ENCODE measurements at regions not wholly inside any gene's neighbourhood (a gene's known extent, or its start where the extent isn't known, plus 50 kb on each side); places are given as distances from the start of the nearest gene placed in this dataset.

DNA sequence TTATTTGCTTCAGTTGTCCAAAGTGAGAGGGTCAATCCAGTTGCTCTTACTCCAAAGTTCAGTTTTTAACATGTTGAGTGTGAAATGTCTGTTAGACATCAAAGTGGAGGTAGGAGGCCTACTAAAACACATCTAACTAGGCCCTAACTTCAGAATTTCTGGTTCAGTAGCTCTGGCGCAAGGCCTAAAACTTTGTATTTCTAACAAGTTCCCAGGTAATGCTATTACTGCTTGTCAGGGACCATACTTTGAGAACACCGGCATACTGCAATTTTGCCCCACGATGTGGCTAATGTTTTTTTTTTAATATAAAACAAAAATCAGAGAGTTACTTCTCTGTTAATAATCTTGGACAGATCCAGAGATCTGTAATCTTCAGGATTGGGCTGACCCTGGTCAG lies 72.4 kb upstream of the LRRC55 start:
- TF ChIP-seq, protein P1, sequence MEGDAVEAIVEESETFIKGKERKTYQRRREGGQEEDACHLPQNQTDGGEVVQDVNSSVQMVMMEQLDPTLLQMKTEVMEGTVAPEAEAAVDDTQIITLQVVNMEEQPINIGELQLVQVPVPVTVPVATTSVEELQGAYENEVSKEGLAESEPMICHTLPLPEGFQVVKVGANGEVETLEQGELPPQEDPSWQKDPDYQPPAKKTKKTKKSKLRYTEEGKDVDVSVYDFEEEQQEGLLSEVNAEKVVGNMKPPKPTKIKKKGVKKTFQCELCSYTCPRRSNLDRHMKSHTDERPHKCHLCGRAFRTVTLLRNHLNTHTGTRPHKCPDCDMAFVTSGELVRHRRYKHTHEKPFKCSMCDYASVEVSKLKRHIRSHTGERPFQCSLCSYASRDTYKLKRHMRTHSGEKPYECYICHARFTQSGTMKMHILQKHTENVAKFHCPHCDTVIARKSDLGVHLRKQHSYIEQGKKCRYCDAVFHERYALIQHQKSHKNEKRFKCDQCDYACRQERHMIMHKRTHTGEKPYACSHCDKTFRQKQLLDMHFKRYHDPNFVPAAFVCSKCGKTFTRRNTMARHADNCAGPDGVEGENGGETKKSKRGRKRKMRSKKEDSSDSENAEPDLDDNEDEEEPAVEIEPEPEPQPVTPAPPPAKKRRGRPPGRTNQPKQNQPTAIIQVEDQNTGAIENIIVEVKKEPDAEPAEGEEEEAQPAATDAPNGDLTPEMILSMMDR (conservative IDR thresholded peaks at IDR 0.05), result no peak
- Histone ChIP-seq H4K5ac (ENCODE audit: insufficient read length, low read depth, low read length) (no peak overlapping the region), H4K20me1 (ENCODE audit: control insufficient read depth, insufficient read depth, insufficient read length) (no peaks in the 10 kb centered on the region), H3K27me3 (ENCODE audit: insufficient read depth, low read length) (no peaks in the 10 kb centered on the region), H4K8ac (replicated peaks; ENCODE audit: insufficient read length, low read depth, low read length) (no peak overlapping the region), H3K9me3 (ENCODE audit: control insufficient read depth, low read depth, low read length) (no peaks in the 10 kb centered on the region), H3K79me1 (ENCODE audit: insufficient read depth, low read depth, low read length, poor library complexity, severe bottlenecking) (no peaks in the 10 kb centered on the region), H2BK15ac (ENCODE audit: low read depth, low read length) (no peak overlapping the region), H3K14ac (ENCODE audit: insufficient read depth, low read length) (no peak overlapping the region), H3K79me2 (ENCODE audit: insufficient read depth, low read length) (no peaks in the 10 kb centered on the region), H2BK12ac (ENCODE audit: insufficient read length, low read depth, low read length) (no peak overlapping the region), H3K9ac (ENCODE audit: extremely low read depth, insufficient read length, low read length) (no peak overlapping the region), H3K4me2 (ENCODE audit: insufficient read depth, insufficient read length, low read length) (no peak overlapping the region), H3K18ac (ENCODE audit: insufficient read length, low read depth, low read length) (no peak overlapping the region), H3K4me1 (ENCODE audit: insufficient read depth, low read length) (no peaks in the 10 kb centered on the region), H2BK5ac (ENCODE audit: insufficient read length, low read length) (no peak overlapping the region), H3K4ac (ENCODE audit: low read depth, low read length) (no peak overlapping the region), H2AK5ac (ENCODE audit: insufficient read length, low read length) (no peak overlapping the region), H3K56ac (ENCODE audit: insufficient read length, low read depth, low read length) (no peak overlapping the region), H3K23ac (ENCODE audit: insufficient read length, low read depth, low read length) (no peak overlapping the region), H4K91ac (ENCODE audit: insufficient read length, low read depth, low read length) (no peak overlapping the region), H2AFZ (ENCODE audit: low read length) (no peak overlapping the region), H2BK20ac (ENCODE audit: low read depth, low read length, poor library complexity, severe bottlenecking) (no peak overlapping the region), H3K23me2 (ENCODE audit: insufficient read length, low read depth, low read length, poor library complexity, severe bottlenecking) (no peaks in the 10 kb centered on the region), H2BK120ac (ENCODE audit: low read depth, low read length, poor library complexity, severe bottlenecking) (no peak overlapping the region), H3T11ph (ENCODE audit: low read length) (no peak overlapping the region), H3K27ac (ENCODE audit: insufficient read length, low read depth, low read length) (no peak overlapping the region)
- Mint-ChIP-seq H3K27ac (no peak overlapping the region), H3K27me3 (ENCODE audit: low read depth) (no peaks in the 10 kb centered on the region), H3K36me3 (ENCODE audit: insufficient read depth in 1 of 3, low read depth in 3 of 3) (no peaks in the 10 kb centered on the region), H3K9me3 (peaks cover 3 to 4% of the 10 kb centered on the region in 2 experiments; a peak in 3 of 5 replicates), H3K4me3 (no peak overlapping the region), H3K4me1 (no peaks in the 10 kb centered on the region)
- no peak for DNase-seq
- no CpG with 5 or more reads among the region's 3 CpGs for WGBS (ENCODE audit: extremely low coverage, insufficient read length, low lambda C conversion rate)
